Activated CD8-positive, alpha-beta memory T cell treated with anti-CD3 and anti-CD28 coated beads, Interleukin-2, amount 50 U/mL, for 4 hours (primary cell): ENCODE measurements at regions not wholly inside any gene's neighbourhood (a gene's known extent, or its start where the extent isn't known, plus 50 kb on each side); places are given as distances from the start of the nearest gene placed in this dataset.

ENCODE experiments used
- DNase-seq: peaks from one replicate; pipeline ENCODE4 v3.0.0-alpha.2; 2020

GRCh38 chr4:20462426-20463175, 210.9 kb downstream of the SLIT2 start:
- DNase-seq: no peak

- DNase-seq: no peak
These were observed 211.4 kb downstream of the SLIT2 start for GRCh38 chr4:20463176-20463430.

- DNase-seq: no peak
These were observed 212.7 kb downstream of the SLIT2 start for GRCh38 chr4:20464381-20464780.

GRCh38 chr4:20474119-20474518, 222.4 kb downstream of the SLIT2 start:
- no peak for DNase-seq

- no peak for DNase-seq
These were observed 221.8 kb upstream of the PACRGL start for GRCh38 chr4:20478412-20478811.

- no peak for DNase-seq
These were observed 219.9 kb upstream of the PACRGL start for GRCh38 chr4:20480165-20480947.

GRCh38 chr4:20483416-20483815, 216.8 kb upstream of the PACRGL start:
- DNase-seq: no peak

GRCh38 chr4:20486433-20486832, 213.8 kb upstream of the PACRGL start:
- no peak for DNase-seq

GRCh38 chr4:20487446-20487845, 212.8 kb upstream of the PACRGL start:
- DNase-seq: no peak

- DNase-seq: no peak
These were observed 212.4 kb upstream of the PACRGL start for GRCh38 chr4:20487852-20488251.

GRCh38 chr4:20490734-20491133, 209.5 kb upstream of the PACRGL start:
- DNase-seq: no peak

GRCh38 chr4:20493761-20494353, 206.4 kb upstream of the PACRGL start:
- no peak for DNase-seq

- DNase-seq: no peak
These were observed 204.2 kb upstream of the PACRGL start for GRCh38 chr4:20496068-20496467.

- DNase-seq: no peak
These were observed 196.1 kb upstream of the PACRGL start for GRCh38 chr4:20504146-20504545.

GRCh38 chr4:20505927-20506326, 194.3 kb upstream of the PACRGL start:
- no peak for DNase-seq

GRCh38 chr4:20506827-20507226, 193.4 kb upstream of the PACRGL start:
- no peak for DNase-seq

GRCh38 chr4:20509315-20509714, 190.9 kb upstream of the PACRGL start:
- no peak for DNase-seq

- DNase-seq: no peak
These were observed 188.0 kb upstream of the PACRGL start for GRCh38 chr4:20512033-20512792.

- no peak for DNase-seq
These were observed 187.3 kb upstream of the PACRGL start for GRCh38 chr4:20512985-20513384.

GRCh38 chr4:20520901-20521300, 179.4 kb upstream of the PACRGL start:
- DNase-seq: no peak

- no peak for DNase-seq
These were observed 171.8 kb upstream of the PACRGL start for GRCh38 chr4:20528508-20528907.

GRCh38 chr4:20529691-20530090, 170.6 kb upstream of the PACRGL start:
- no peak for DNase-seq

GRCh38 chr4:20532116-20532790, 168.0 kb upstream of the PACRGL start:
- no peak for DNase-seq
